GM06990 (cell line): ENCODE measurements at regions not wholly inside any gene's neighbourhood (a gene's known extent, or its start where the extent isn't known, plus 50 kb on each side); places are given as distances from the start of the nearest gene placed in this dataset.
A peak's percentile ranks its signal among the peaks of the same experiment; 100 is the strongest.

Source experiments
- DNase-seq: peaks from one replicate; pipeline ENCODE4 v3.0.0-alpha.2; 2011; ENCODE audit not compliant: insufficient read length; ENCODE audit errors: extremely low read depth
- H3K27me3 ChIP-seq: replicated peaks from 2 replicates; pipeline ENCODE4 v1.6.0; 2011; ENCODE audit warnings: low read length; ENCODE audit not compliant: control insufficient read depth, insufficient read depth
- H3K36me3 ChIP-seq: 2 replicates; pipeline ENCODE4 v1.5.1; 2011; ENCODE audit warnings: low read length; ENCODE audit not compliant: control insufficient read depth, insufficient read depth
- H3K4me3 ChIP-seq: replicated peaks from 2 replicates; pipeline ENCODE4 v1.5.1; 2011; ENCODE audit warnings: low read depth, mild to moderate bottlenecking, control low read depth, low read length
- TF ChIP-seq, protein P1 (sequence below): IDR thresholded peaks from 2 replicates; pipeline ENCODE4 v1.5.1; 2011; ENCODE audit warnings: low read length, control low read depth, mild to moderate bottlenecking, inconsistent platforms; ENCODE audit not compliant: insufficient read depth, poor library complexity, severe bottlenecking

DNA sequence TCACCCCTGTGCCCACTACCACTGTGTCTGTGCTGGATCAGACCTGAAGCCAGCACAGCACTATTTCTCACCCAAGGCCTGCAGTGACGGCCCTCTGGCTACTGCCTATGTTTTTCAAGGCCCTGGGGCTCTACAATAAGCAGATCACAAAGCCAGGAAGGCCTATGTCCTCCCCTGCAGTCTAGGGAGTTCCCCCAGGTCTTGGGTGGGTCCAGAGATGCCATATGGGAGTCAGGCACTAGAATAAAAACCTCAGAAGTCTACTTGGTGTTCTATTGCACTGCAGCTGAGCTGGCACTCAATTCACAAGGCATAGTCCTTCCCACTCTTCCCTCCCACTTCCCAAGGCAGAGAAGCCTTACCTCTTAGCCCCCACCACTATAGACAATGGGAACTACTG, 107.1 kb downstream of the FBXO4 start:
- no peak overlapping the region for H3K4me3 ChIP-seq
- TF ChIP-seq, protein P1, sequence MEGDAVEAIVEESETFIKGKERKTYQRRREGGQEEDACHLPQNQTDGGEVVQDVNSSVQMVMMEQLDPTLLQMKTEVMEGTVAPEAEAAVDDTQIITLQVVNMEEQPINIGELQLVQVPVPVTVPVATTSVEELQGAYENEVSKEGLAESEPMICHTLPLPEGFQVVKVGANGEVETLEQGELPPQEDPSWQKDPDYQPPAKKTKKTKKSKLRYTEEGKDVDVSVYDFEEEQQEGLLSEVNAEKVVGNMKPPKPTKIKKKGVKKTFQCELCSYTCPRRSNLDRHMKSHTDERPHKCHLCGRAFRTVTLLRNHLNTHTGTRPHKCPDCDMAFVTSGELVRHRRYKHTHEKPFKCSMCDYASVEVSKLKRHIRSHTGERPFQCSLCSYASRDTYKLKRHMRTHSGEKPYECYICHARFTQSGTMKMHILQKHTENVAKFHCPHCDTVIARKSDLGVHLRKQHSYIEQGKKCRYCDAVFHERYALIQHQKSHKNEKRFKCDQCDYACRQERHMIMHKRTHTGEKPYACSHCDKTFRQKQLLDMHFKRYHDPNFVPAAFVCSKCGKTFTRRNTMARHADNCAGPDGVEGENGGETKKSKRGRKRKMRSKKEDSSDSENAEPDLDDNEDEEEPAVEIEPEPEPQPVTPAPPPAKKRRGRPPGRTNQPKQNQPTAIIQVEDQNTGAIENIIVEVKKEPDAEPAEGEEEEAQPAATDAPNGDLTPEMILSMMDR = no peak
- DNase-seq = no peak
- no peaks in the 10 kb centered on the region for H3K36me3 ChIP-seq
- H3K27me3 ChIP-seq = no peaks in the 10 kb centered on the region

DNA sequence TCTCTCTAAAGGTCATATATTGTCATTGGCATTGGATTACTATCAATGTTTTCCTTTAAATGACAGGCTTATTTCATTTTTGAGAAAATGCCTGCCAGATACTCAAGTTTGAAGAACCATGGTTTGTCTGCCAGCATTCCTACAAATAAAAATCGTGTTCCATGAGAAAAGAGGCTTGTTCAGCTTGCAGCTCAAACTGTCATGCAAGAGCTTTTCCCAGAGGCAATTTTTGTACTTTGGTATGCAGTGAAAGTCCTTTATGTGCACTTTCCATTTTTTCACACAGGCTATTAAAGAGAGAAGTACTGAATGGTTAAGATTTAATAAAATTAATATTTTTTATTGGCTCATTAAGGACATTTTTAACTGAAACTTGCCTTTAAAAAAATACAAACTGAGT, 110.4 kb downstream of the FBXO4 start:
- Histone ChIP-seq H3K4me3 (no peak overlapping the region), H3K36me3 (no peaks in the 10 kb centered on the region), H3K27me3 (no peaks in the 10 kb centered on the region)
- TF ChIP-seq, protein P1 = no peak
- DNase-seq = no peak

DNA sequence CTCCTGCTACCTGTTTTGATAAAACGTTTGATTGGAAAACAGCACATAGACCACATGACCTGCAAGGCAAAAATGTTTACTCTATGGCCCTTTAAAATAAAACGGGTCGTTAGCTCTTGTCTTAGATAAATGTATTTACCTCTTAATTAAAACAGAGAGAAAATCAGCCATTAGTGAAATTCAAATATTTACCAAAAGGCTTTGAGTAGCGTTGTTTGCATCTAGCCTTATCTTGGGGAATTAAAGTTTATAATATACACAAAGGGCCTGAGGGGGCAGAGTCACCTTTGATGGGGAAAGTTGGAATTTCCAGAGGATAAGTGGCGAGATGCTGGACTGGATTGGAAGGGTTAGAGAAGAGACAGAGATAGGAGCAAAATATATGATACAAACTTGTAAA, 111.3 kb downstream of the FBXO4 start:
- no peaks in the 10 kb centered on the region for H3K36me3 ChIP-seq
- TF ChIP-seq, protein P1 = no peak
- no peaks in the 10 kb centered on the region for H3K27me3 ChIP-seq
- DNase-seq = no peak
- H3K4me3 ChIP-seq = no peak overlapping the region

DNA sequence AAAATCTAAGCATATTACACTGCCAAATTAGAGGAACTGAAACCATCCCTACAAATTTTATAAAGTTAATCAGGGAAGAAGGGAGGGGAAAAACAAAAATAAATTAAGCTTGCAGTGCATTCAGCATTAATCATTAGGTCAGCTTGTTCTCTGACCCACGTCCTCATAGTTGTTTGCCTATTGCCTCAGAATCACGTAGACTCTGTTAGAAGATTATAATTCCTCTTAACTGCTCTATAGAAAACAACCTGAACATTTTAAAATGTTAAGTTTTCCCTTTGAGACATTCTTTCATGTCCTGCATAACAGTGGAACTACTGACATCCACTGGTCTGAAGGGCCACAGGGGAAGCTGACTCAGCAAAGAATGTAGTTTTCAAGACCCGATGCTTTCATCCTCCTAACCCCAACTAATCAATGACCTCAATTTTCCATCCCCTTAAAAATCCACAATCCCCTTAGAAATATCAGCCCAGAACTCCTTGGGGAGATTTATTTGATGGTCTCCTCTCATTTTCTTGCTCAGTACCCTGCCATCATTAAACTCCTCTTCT, 112.4 kb downstream of the FBXO4 start:
- TF ChIP-seq, protein P1 = no peak
- Histone ChIP-seq H3K36me3 (no peaks in the 10 kb centered on the region), H3K27me3 (no peaks in the 10 kb centered on the region), H3K4me3 (no peak overlapping the region)
- DNase-seq = no peak

DNA sequence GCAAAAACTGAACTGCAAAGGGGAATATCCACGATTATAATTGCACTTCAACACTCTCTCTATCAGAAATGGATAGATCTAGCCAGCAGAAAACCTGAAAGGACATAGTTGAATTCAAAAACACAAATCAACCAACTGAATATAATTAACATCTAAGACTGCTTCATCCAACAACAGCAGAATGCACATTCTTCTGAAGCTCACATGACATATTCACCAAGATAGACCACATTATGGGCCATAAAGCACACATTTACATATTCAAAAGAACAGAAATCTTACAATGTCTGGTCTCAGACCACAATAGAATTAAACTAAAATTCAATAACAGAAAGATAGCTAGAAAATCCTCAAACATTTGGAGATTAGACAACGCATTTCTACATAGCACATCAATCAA, 118.3 kb downstream of the FBXO4 start:
- no peak overlapping the region for H3K4me3 ChIP-seq
- no peak for DNase-seq
- TF ChIP-seq, protein P1 = no peak
- no peaks in the 10 kb centered on the region for H3K36me3 ChIP-seq
- H3K27me3 ChIP-seq = no peaks in the 10 kb centered on the region

DNA sequence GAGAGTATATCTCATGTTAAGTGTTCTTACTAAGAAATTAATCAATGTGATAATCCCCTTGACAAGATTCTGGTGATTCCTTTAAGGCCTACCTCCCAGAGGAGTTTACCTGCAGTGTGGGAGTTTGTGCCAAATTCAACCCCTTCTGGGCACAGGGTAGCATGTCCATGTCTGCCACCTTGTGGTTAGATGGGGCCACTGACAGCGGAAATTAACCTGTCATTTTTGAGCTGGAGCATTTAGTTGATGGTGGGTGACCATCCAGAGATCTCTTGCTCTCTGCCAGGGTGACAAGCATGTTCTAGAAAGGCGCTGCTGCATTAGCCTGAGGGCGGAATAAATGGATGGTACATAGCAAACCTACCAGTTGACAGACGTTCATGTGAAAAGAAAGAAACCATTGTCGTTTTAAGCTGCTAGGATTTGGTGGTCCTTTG, 132.2 kb downstream of the FBXO4 start:
- Histone ChIP-seq H3K36me3 (no peaks in the 10 kb centered on the region), H3K4me3 (no peak overlapping the region), H3K27me3 (no peaks in the 10 kb centered on the region)
- DNase-seq = no peak
- TF ChIP-seq, protein P1 = peak; percentile 86
